Ovary (tissue), 7 donors: ENCODE measurements at regions not wholly inside any gene's neighbourhood (a gene's known extent, or its start where the extent isn't known, plus 50 kb on each side); places are given as distances from the start of the nearest gene placed in this dataset.
A peak's percentile ranks its signal among the peaks of the same experiment; 100 is the strongest.
"Not testable (repeated sequence)": the region's sequence is repeated elsewhere in the genome, so short reads cannot be mapped to it uniquely, and the experiment has no call there.

Source experiments
- DNase-seq, 5 donors: peaks; one replicate each; pipeline ENCODE4 v3.0.0-alpha.2; 2019 to 2020
- H3K27ac ChIP-seq, 2 donors: fragments of 200-600 bp; one replicate each; pipeline versions ENCODE4 v1.5.1 to v1.8.0; 2019 to 2022
- H3K27me3 ChIP-seq: fragments of 200-600 bp; one replicate; pipeline ENCODE4 v1.8.0; 2022
- H3K36me3 ChIP-seq: fragments of 200-600 bp; sonication (generic); one replicate; pipeline ENCODE4 v1.5.1; 2019
- H3K4me1 ChIP-seq: one replicate; pipeline ENCODE4 v1.8.1; 2013; ENCODE audit warnings: mild to moderate bottlenecking, moderate library complexity; ENCODE audit not compliant: insufficient read depth
- H3K4me3 ChIP-seq: fragments of 200-600 bp; sonication (generic); one replicate; pipeline ENCODE4 v1.5.1; 2017
- H3K9me3 ChIP-seq, 2 donors: fragments of 200-600 bp in 1 of 2; sonication (generic) in 1 of 2; one replicate each; pipeline versions ENCODE4 v1.5.1 to v1.8.1; 2013 to 2019; ENCODE audit warnings: mild to moderate bottlenecking in 1 of 2, moderate library complexity in 1 of 2
- CTCF ChIP-seq, 3 donors: fragments of 450-650 bp in 2 of 3; fragments of 200-600 bp in 1 of 3; IDR thresholded peaks; one replicate each; pipeline versions ENCODE4 v1.5.1 to v1.8.0; 2016 to 2022; ENCODE audit warnings: antibody characterized with exemption in 3 of 3, mild to moderate bottlenecking in 1 of 3
- EP300 ChIP-seq: sonication (generic); formaldehyde crosslinking; IDR thresholded peaks from one replicate; pipeline ENCODE4 v1.6.1; 2017; ENCODE audit warnings: antibody characterized with exemption
- POLR2A ChIP-seq: fragments of 450-650 bp; IDR thresholded peaks from one replicate; pipeline ENCODE4 v1.6.1; 2017; ENCODE audit warnings: antibody characterized with exemption, mild to moderate bottlenecking, moderate library complexity
- WGBS, 3 donors: extraction: QIAGEN DNeasy Blood & Tissue Kit in 1 of 3; methylation state at CpG; one replicate each; pipeline versions ENCODE4 v1.1.5 to v1.1.7; 2013 to 2017; 5-methylcytosine and 5-hydroxymethylcytosine counted together
- intact Hi-C, 4 donors: fragments of 100-400 bp; cut with DNase I; formaldehyde crosslinking; loops; one replicate each; pipeline versions ENCODE4 v1.11.0 to v1.15.1; 2022 to 2023
- donor health status: DM: no; HTN: no; CAD: no; lungs with moderate emphysema.
- donor health status: DM: no; HTN: no; CAD: no.
- donor health status: Bipolar disorder and iron deficiency.
- donor health status: DM: no; HTN: no; CAD: no.
- donor health status: DM: yes; HTN: yes; CAD: no.

GRCh38 chr17:12227547-12227946, 206.9 kb downstream of the MAP2K4 start:
- TF ChIP-seq CTCF (IDR thresholded peaks at IDR 0.05) (no peak), EP300 (no peak), POLR2A (no peak)
- H3K4me1 ChIP-seq, result peaks cover 9% of the 10 kb centered on the region
- intact Hi-C loops, result no loop called here
- H3K4me3 ChIP-seq, result no peak overlapping the region
- DNase-seq, result no peak
- WGBS, 3 donors, result 25 to 34% (median 31%) methylated on average over 7 of the region's 7 CpGs
- H3K27ac ChIP-seq, result no peak overlapping the region
- no peaks in the 10 kb centered on the region for H3K36me3 ChIP-seq
- no peaks in the 10 kb centered on the region for H3K27me3 ChIP-seq
- no peaks in the 10 kb centered on the region for H3K9me3 ChIP-seq

GRCh38 chr17:12229335-12229734, 208.7 kb downstream of the MAP2K4 start:
- peaks cover 9% of the 10 kb centered on the region for H3K4me1 ChIP-seq
- H3K36me3 ChIP-seq, result no peaks in the 10 kb centered on the region
- TF ChIP-seq POLR2A (no peak), EP300 (no peak)
- no peaks in the 10 kb centered on the region for H3K27me3 ChIP-seq
- DNase-seq, result peak in 3 of 5 donors; percentile 18 to 50 (median 48)
- intact Hi-C loops, result no loop called here
- no peaks in the 10 kb centered on the region for H3K9me3 ChIP-seq
- no peak overlapping the region for H3K27ac ChIP-seq
- 12 to 27% (median 23%) methylated on average over 5 of the region's 5 CpGs for WGBS, 3 donors
- no peak overlapping the region for H3K4me3 ChIP-seq

GRCh38 chr17:12230481-12231354, 210.0 kb downstream of the MAP2K4 start:
- Histone ChIP-seq H3K27me3 (no peaks in the 10 kb centered on the region), H3K9me3 (no peaks in the 10 kb centered on the region), H3K27ac (no peak overlapping the region), H3K4me3 (no peak overlapping the region), H3K4me1 (peaks cover 9% of the 10 kb centered on the region), H3K36me3 (no peaks in the 10 kb centered on the region)
- WGBS, 3 donors, result 10 to 11% (median 11%) methylated on average over 4 of the region's 4 CpGs
- TF ChIP-seq POLR2A, result no peak
- DNase-seq, result peak in 2 of 5 donors; percentile 31 to 37
- intact Hi-C loops, result no loop called here

- Histone ChIP-seq H3K9me3 (no peaks in the 10 kb centered on the region), H3K27ac (no peak overlapping the region), H3K27me3 (no peaks in the 10 kb centered on the region), H3K36me3 (no peaks in the 10 kb centered on the region), H3K4me1 (peaks cover 9% of the 10 kb centered on the region), H3K4me3 (no peak overlapping the region)
- no peak for DNase-seq
- intact Hi-C loops, result no loop called here
- no peak for TF ChIP-seq POLR2A
- TF ChIP-seq EP300, result no peak
- no peak for TF ChIP-seq CTCF (IDR thresholded peaks at IDR 0.05)
- WGBS, 3 donors, result 28 to 35% (median 33%) methylated on average over 2 of the region's 2 CpGs
Observed at GRCh38 chr17:12231355-12231682, 210.6 kb downstream of the MAP2K4 start.

- DNase-seq, H3K9me3 ChIP-seq, H3K36me3 ChIP-seq, H3K27ac ChIP-seq, intact Hi-C loops, H3K4me1 ChIP-seq, H3K27me3 ChIP-seq, H3K4me3 ChIP-seq: not testable (repeated sequence)
- 95 to 99% (median 98%) methylated on average over 5 of the region's 5 CpGs for WGBS, 3 donors
Observed at GRCh38 chr17:12239021-12239420, 218.3 kb downstream of the MAP2K4 start.

GRCh38 chr17:12242345-12242954, 221.8 kb downstream of the MAP2K4 start:
- Histone ChIP-seq H3K27me3 (no peaks in the 10 kb centered on the region), H3K9me3 (no peaks in the 10 kb centered on the region), H3K27ac (no peak overlapping the region), H3K36me3 (no peaks in the 10 kb centered on the region), H3K4me3 (no peak overlapping the region), H3K4me1 (peaks cover 4% of the 10 kb centered on the region)
- WGBS, 3 donors, result 48 to 67% (median 52%) methylated on average over 9 of the region's 9 CpGs
- no peak for DNase-seq
- TF ChIP-seq EP300 (no peak), POLR2A (no peak), CTCF (IDR thresholded peaks at IDR 0.05) (no peak)
- intact Hi-C loops, result no loop called here
